ENCODE measurements at regions not wholly inside any gene's neighbourhood (a gene's known extent, or its start where the extent isn't known, plus 50 kb on each side); places are given as distances from the start of the nearest gene placed in this dataset.

DNA sequence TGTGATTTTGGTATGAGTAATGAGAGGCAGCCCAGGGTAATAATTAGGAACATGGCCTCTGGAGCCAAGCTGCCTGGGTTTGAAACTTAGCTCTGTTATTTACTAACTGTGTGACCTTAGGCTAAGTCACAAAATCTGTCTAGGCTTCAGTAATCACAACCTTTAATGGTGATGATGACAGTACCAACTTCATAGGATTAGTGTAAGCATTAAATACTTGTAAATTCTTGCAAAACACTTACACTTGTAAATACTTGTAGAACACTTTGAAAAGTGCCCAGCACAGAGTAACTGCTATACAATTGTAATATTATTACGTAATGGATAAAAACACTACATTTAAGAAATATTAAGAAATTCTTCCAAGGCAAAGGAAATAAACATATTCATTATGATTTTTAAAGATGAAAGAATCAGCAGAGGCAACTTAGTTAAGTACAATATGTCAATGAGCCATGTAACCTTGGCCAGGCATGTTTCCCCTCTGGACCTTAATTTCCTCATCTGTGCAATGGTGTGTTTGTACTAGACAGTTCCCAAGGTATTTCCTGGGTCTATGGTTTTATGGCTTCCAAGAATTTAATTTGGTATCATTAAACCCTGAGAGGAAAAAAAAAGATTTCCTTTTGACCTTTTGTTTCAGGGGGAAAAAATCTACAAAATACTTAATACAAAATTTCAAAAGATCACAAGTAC, 628.5 kb upstream of the KLHL1 start:
- Histone ChIP-seq H3K4me3 (no peak overlapping the region), H3K36me3 (no peaks in the 10 kb centered on the region), H3K9me3 (no peaks in the 10 kb centered on the region), H3K4me1 (no peaks in the 10 kb centered on the region), H3K27me3 (no peaks in the 10 kb centered on the region), H3K27ac (no peak overlapping the region)
- WGBS, 2 donors, result 67 to 77% methylated on average over 1 of the region's 1 CpG
- ATAC-seq (ENCODE audit: low FRiP score in 2 of 2) (no peak), DNase-seq (no peak)
- TF ChIP-seq EP300 (IDR thresholded peaks at IDR 0.05), result no peak
- TF ChIP-seq POLR2A (IDR thresholded peaks at IDR 0.05), result no peak
- TF ChIP-seq POLR2AphosphoS5 (IDR thresholded peaks at IDR 0.05), result no peak
- TF ChIP-seq, protein P1, sequence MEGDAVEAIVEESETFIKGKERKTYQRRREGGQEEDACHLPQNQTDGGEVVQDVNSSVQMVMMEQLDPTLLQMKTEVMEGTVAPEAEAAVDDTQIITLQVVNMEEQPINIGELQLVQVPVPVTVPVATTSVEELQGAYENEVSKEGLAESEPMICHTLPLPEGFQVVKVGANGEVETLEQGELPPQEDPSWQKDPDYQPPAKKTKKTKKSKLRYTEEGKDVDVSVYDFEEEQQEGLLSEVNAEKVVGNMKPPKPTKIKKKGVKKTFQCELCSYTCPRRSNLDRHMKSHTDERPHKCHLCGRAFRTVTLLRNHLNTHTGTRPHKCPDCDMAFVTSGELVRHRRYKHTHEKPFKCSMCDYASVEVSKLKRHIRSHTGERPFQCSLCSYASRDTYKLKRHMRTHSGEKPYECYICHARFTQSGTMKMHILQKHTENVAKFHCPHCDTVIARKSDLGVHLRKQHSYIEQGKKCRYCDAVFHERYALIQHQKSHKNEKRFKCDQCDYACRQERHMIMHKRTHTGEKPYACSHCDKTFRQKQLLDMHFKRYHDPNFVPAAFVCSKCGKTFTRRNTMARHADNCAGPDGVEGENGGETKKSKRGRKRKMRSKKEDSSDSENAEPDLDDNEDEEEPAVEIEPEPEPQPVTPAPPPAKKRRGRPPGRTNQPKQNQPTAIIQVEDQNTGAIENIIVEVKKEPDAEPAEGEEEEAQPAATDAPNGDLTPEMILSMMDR (IDR thresholded peaks at IDR 0.05), result no peak

DNA sequence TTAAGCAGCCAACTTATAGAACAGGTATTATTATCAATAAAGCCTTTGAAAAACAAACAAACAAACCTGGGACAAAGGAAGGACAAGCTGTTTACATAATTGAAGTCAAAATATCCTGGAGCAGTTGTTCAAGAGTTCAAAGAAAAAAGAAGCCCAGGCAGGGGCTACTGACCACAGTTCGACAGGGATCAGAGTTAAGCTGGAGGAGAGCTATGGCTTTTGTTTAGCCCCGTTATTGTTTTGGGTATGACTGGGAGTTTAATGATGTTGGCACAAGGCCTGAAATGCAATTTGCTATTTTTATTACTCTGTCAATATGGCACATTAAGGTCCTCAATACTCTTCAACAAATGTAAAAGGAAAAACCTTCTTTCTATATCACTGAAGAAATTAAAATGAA, 624.4 kb upstream of the KLHL1 start:
- Histone ChIP-seq H3K27me3 (no peaks in the 10 kb centered on the region), H3K36me3 (no peaks in the 10 kb centered on the region), H3K4me3 (no peak overlapping the region), H3K27ac (no peak overlapping the region), H3K9me3 (no peaks in the 10 kb centered on the region), H3K4me1 (no peaks in the 10 kb centered on the region)
- DNase-seq (no peak), ATAC-seq (ENCODE audit: low FRiP score in 2 of 2) (no peak)
- 46% methylated on average over 2 of the region's 2 CpGs for WGBS, 2 donors
- TF ChIP-seq POLR2A (IDR thresholded peaks at IDR 0.05), result no peak
- TF ChIP-seq EP300 (IDR thresholded peaks at IDR 0.05), result no peak
- no peak for TF ChIP-seq POLR2AphosphoS5 (IDR thresholded peaks at IDR 0.05)
- TF ChIP-seq, protein P1 (IDR thresholded peaks at IDR 0.05), result no peak

GRCh38 chr13:70729369-70729768, 621.1 kb upstream of the KLHL1 start:
- H3K36me3 ChIP-seq, result no peaks in the 10 kb centered on the region
- 47 to 93% methylated on average over 2 of the region's 2 CpGs for WGBS, 2 donors
- H3K4me3 ChIP-seq, result no peak overlapping the region
- H3K4me1 ChIP-seq, result no peaks in the 10 kb centered on the region
- ATAC-seq (ENCODE audit: low FRiP score in 2 of 2) (no peak), DNase-seq (no peak)
- H3K27me3 ChIP-seq, result no peaks in the 10 kb centered on the region
- no peak overlapping the region for H3K27ac ChIP-seq
- no peaks in the 10 kb centered on the region for H3K9me3 ChIP-seq
- TF ChIP-seq POLR2A (IDR thresholded peaks at IDR 0.05) (no peak), POLR2AphosphoS5 (IDR thresholded peaks at IDR 0.05) (no peak), EP300 (IDR thresholded peaks at IDR 0.05) (no peak)
- TF ChIP-seq, protein P1 (IDR thresholded peaks at IDR 0.05), result no peak

DNA sequence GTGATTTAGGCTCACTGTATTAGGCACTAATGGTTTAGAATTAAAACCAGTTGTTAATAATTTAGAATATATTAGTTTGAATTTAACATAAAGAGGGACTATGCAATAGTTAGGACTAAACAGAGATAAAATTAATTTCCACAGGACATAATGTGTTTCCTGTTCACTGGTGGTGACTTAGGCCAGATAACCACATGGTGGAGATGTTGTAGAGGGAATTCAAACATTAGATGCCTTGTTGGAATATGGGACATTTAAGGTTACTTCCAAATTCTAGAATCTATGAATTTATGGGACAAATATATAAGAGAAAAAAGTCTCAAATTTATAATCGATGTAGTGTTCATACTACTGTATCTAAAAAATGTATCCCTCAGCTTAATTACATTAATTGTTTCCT, 615.5 kb upstream of the KLHL1 start:
- TF ChIP-seq EP300 (IDR thresholded peaks at IDR 0.05) (no peak), POLR2A (IDR thresholded peaks at IDR 0.05) (no peak), POLR2AphosphoS5 (IDR thresholded peaks at IDR 0.05) (no peak)
- TF ChIP-seq, protein P1 (IDR thresholded peaks at IDR 0.05), result no peak
- WGBS, 2 donors, result 51 to 53% methylated on average over 1 of the region's 1 CpG

DNA sequence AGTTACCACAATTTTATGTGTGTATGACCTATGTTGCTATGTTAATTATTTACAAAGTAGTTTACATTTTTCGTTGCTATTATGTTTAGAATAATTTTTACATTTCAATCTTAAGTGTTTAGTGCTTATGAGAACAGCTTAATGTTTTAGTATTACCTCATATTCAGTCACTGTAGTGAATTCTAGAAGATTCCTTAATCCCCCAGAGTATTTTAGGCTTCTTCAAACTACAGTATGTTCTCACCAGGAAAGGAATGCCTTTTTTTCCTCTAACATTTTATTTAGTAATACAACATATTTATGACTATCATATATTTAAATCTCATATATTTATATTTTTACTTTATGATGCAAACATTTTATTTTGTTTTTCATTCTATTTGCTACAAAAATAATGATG, 612.1 kb upstream of the KLHL1 start:
- no peaks in the 10 kb centered on the region for H3K4me1 ChIP-seq
- 38 to 46% methylated on average over 1 of the region's 1 CpG for whole genome bisulfite sequencing, 2 donors

More for the DNA sequence above, 615.5 kb upstream of the KLHL1 start:
- ATAC-seq (ENCODE audit: low FRiP score in 2 of 2) (no peak), DNase-seq (no peak)
- no peaks in the 10 kb centered on the region for H3K36me3 ChIP-seq
- no peaks in the 10 kb centered on the region for H3K9me3 ChIP-seq
- no peak overlapping the region for H3K27ac ChIP-seq
- no peak overlapping the region for H3K4me3 ChIP-seq
- no peaks in the 10 kb centered on the region for H3K27me3 ChIP-seq
- no peaks in the 10 kb centered on the region for H3K4me1 ChIP-seq

More for the DNA sequence above, 612.1 kb upstream of the KLHL1 start:
- ATAC-seq (ENCODE audit: low FRiP score in 2 of 2), result no peak
- Histone ChIP-seq H3K4me3 (no peak overlapping the region), H3K36me3 (no peaks in the 10 kb centered on the region), H3K27me3 (no peaks in the 10 kb centered on the region), H3K27ac (no peak overlapping the region), H3K9me3 (no peaks in the 10 kb centered on the region)
- TF ChIP-seq, protein P1 (IDR thresholded peaks at IDR 0.05), result no peak
- no peak for TF ChIP-seq POLR2A (IDR thresholded peaks at IDR 0.05)
- no peak for TF ChIP-seq EP300 (IDR thresholded peaks at IDR 0.05)
- TF ChIP-seq POLR2AphosphoS5 (IDR thresholded peaks at IDR 0.05), result no peak
- no peak for DNase-seq
